GM04503 (cell line): ENCODE measurements at regions not wholly inside any gene's neighbourhood (a gene's known extent, or its start where the extent isn't known, plus 50 kb on each side); places are given as distances from the start of the nearest gene placed in this dataset.

ENCODE experiments used
- DNase-seq: peaks from one replicate; pipeline ENCODE4 v3.0.0-alpha.2; 2012; ENCODE audit warnings: low read depth

DNA sequence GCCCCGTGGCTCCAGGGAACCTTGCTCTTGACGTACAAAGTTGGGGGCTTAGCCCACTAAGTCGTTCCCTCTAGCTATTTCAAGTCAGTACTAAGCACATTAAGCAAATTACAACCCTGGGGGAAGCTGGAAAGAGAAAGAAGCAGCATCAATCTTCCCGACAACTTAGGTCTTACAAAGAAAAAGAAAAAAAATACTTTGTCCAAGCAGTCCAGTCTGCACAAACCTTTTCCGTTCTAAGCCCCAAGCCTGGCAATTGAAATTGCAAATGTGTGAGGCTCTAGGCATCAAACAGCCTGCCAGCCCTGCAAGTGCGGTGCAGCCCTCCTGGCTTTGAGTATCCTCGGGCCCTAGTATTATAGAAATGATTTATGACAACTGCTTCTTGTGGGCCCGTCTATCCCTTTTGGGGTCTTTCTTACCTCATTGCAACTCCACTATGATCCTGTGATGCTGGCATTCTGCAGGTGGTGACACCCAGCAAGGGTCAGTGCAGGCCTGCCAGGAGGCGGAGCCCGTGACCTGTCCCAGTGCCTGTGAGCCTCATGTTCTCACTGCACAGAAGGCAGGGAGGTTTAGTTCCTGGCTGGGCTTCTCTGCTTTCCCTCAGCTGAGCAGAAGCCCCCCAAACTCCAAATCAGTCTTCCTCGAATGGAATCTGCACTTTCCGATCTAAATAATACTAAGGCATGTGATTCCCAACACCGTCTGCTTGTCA, 232.3 kb upstream of the IRX2 start:
- no peak for DNase-seq

- DNase-seq, result no peak
Measured at GRCh38 chr5:2981652-2982051, 230.2 kb upstream of the IRX2 start.

DNA sequence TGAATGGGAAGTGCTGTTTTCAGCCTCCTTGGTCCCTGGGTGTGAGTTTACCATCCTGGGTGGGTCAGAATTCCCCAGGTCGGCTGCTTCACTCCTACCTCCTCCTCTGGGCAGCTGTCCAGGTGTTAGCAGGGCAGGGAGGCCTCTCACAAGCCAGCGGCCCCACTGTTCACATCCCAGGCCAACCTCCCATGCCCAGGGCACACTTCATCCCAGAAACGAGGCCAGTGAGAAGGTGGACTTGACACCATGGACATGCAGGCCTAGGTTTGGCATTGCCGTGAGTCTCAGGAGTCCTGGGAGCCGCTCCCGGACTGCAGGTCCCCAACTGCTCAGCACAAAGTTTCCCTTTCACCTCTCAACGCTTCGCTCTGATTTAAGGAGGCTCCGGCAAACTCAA, 229.6 kb upstream of the IRX2 start:
- no peak for DNase-seq

- no peak for DNase-seq
Measured at GRCh38 chr5:2960294-2960693, 208.8 kb upstream of the IRX2 start.

GRCh38 chr5:2958976-2959375, 207.5 kb upstream of the IRX2 start:
- no peak for DNase-seq

DNA sequence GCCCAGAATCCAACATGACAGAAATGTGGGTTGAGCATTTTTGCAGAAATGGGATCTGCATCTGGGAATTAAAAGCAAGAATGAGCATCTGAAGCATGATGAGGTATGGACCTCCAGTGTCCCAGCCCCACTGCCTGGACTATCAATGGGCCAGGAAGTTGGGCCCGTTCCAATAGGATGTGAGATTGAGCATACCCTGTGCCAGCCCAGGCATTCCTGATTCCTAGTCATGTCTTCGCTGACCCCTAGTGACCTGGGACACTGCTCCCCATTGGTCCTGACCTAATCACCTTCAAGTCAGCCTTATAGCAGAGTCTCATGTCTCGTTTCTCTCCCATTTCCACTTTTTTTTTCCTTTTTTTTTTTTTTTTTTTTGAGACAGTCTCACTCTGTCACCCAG, 197.4 kb upstream of the IRX2 start:
- DNase-seq, result no peak

GRCh38 chr5:2946315-2946714, 194.8 kb upstream of the IRX2 start:
- DNase-seq, result no peak

DNA sequence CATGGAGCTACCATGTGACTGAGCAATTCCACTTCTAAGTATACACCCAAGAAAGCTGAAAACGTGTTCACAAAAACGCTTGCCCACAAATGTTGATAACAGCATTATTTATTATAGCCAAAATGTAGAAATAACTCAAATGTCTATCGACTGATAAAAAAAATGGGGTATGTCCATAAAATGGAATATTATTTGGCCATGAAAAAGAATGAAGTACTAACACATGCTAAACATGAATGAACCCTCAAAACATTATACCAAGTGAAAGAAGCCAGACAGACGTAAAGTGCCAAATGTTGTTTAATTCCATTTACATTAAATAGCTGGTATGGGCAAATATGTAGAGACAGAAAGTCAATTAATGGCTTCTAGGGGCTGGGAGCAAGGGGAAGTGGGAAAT, 184.9 kb upstream of the IRX2 start:
- DNase-seq, result no peak

GRCh38 chr5:2929779-2930178, 178.3 kb upstream of the IRX2 start:
- DNase-seq, result no peak

DNA sequence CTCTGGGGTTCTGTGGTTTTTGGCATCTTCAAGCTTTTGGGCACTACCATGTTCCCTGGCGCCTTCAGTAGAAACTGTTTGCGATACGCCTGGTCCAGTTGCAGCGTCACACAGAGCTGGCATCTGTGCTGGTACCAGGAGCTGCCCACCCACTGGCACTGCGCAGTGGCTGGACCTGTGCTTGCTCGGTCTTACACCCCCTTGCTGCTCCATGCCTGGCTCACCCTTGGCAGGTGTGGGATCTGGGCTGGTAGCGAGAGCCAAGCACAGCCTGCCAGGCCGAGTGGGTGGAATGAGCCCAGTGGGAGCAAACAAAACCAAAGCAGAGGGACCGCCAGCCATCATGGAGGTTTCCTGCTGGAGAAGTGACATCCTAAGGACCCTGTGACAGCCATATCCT, 170.2 kb upstream of the IRX2 start:
- DNase-seq, result no peak

- DNase-seq, result no peak
Measured at GRCh38 chr5:2921176-2921575, 169.7 kb upstream of the IRX2 start.

GRCh38 chr5:2920312-2920711, 168.8 kb upstream of the IRX2 start:
- no peak for DNase-seq

DNA sequence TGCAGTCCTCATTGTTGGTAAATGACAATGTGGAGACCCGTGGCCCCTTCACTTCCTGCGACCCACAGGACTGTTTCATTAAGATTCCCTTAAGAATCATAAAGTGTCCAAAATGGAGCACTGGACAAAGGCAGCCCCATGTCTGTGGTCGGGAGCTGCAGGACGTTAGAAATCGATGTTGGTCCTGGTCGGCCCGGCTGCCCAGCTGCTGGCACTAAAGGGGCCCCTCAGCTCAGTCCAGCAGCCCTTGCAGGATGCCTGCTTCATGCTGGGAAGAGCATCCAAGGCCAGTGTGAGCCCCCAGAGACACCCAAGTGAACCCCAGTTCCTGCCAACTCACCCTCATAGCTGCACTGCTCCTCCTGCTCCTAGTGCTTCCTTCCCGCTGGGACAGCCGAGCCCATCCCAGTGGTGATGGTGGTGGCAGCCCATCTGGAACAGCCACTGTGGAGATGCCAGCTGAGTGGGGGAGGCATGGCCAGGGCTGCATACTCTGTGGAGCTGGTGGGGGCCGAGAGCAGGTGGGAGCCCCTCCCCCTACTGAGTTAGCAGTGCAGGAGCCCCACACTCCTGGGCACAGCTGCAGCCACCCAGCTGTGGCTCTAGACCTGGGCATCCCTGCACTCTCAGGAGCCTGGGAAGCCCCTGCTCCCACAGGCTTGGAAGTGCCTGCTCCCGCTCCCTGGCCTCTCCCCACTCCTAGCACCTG, 168.0 kb upstream of the IRX2 start:
- DNase-seq, result no peak

DNA sequence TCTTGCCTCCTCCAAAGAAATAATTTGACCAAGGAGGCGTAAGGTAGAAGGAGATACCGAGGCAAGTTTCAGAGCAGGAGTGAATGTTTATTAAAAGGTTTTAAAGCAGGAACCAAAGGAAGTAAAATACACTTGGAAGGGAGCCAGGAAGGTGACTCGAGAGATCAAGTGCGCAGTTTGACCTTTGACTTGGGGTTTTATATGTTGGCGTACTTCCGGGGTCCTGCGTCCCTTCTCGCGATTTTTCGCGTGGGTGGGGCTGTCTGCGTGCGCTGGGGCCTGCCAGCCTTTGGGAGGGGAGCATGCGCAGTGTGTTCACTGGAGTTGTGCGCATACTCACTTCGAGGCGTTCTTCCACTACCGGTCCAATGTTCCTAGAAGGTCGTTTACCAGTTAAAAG, 166.0 kb upstream of the IRX2 start:
- DNase-seq, result no peak

- DNase-seq, result no peak
Measured at GRCh38 chr5:2917093-2917492, 165.6 kb upstream of the IRX2 start.

DNA sequence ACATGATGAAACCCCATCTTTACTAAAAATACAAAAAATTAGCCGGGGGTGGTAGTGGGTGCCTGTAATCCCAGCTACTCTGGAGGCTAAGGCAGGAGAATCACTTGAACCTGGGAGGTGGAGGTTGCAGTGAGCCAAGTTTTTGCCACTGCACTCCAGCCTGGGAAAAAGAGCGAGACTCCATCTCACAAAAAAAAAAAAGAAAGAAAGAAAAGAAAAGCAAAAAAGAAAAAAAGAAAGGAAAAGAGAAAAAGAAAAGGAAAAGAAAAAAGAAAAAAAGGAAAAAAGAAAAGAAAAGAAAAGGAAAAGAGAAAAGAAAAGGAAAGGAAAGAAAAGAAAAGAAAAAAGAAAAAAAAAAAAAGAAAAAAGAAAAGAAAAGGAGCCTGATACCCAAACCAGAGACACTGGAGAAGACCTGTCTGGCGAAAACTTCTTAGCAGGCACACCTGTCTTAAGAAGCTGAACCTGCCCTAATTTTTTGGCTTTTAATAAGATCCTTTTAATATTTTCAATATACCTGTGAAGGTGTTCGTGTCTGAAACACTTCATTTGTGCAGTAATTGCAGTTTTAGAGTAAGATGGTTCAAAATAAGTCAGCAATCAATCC, 164.7 kb upstream of the IRX2 start:
- DNase-seq, result no peak

DNA sequence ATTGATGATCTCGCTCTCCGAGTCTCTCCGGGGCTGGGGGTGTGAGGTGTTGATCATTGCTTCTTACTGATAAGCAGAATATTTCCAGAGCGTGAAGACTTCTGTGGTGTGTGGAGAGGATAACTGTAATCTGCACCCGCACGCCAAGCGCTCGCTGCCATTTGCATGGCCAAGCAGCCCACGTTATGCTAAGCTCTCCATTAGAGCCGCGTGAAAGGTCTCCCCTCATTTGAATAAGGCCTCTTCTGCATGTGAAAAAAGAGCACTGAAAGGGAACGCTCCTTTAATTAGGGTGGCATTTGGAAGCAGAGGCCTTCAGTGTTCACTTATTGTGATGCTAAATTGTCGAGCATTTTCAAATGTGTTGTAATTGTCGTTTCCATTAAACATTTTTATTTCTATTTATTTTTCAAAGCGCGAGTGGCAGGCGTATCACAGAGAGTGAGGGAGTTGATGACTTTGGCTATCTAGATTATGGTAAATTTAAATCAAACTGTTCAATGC, 163.6 kb upstream of the IRX2 start:
- no peak for DNase-seq

GRCh38 chr5:2914022-2914661, 162.7 kb upstream of the IRX2 start:
- no peak for DNase-seq

- no peak for DNase-seq
Measured at GRCh38 chr5:2913281-2913680, 161.8 kb upstream of the IRX2 start.

GRCh38 chr5:2912741-2913140, 161.3 kb upstream of the IRX2 start:
- DNase-seq, result no peak

DNA sequence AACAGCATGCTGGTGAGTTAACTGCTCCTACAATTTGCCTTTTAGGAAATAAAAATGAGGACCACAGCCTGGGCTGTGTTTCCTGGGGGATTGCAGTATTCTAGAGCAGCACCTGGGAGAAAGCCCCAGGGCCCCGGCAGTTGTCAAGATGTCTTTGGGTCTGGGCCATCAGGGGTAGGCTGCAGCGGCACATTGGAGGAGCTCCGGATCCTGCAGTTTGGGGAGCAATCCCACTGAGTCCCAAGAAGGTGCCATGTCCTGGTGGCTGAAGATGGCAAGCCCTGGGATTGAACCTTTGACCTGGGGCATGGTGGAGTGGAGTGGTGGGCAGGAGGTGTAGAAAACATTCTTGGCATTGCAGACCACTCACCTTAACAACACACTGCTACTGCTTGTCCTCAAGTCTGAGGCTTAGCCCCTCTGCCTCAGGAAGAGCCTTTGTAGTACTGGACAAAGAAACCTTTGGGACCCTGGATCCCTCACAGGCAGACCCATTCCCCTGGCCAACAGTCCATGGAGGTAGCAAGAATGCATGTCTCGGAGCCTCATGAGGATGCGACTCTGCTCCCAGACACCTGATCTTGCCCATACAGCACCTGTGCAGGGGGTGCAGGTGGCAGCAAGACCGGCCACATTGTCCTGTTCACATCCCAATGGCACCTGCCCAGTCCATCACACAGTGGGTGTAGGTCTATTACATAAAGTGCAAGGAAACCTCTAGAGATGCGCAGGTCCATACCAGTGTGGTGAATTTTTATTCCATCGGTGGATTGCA, 159.1 kb upstream of the IRX2 start:
- DNase-seq, result no peak

DNA sequence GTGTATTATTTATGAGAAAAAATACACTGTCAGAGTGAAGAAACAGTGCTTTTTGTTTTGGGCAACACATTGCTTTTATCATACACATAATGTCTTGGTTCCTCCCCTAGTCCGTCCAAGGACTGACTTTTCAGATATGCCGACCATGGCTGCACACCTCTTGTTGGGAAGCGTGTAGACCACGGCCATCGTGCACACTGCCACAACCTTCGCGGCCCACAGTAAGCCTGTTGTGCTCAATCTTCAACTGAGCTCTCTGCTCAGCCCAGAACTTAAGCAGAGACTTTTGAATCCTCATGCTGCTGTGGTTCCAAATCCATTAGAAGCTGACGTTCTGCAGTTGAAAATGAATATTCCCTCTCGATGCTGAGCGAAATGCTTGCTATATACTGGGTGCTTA, 157.6 kb upstream of the IRX2 start:
- no peak for DNase-seq
